ENCODE measurements at regions not wholly inside any gene's neighbourhood (a gene's known extent, or its start where the extent isn't known, plus 50 kb on each side); places are given as distances from the start of the nearest gene placed in this dataset.
A peak's percentile ranks its signal among the peaks of the same experiment; 100 is the strongest.

DNA sequence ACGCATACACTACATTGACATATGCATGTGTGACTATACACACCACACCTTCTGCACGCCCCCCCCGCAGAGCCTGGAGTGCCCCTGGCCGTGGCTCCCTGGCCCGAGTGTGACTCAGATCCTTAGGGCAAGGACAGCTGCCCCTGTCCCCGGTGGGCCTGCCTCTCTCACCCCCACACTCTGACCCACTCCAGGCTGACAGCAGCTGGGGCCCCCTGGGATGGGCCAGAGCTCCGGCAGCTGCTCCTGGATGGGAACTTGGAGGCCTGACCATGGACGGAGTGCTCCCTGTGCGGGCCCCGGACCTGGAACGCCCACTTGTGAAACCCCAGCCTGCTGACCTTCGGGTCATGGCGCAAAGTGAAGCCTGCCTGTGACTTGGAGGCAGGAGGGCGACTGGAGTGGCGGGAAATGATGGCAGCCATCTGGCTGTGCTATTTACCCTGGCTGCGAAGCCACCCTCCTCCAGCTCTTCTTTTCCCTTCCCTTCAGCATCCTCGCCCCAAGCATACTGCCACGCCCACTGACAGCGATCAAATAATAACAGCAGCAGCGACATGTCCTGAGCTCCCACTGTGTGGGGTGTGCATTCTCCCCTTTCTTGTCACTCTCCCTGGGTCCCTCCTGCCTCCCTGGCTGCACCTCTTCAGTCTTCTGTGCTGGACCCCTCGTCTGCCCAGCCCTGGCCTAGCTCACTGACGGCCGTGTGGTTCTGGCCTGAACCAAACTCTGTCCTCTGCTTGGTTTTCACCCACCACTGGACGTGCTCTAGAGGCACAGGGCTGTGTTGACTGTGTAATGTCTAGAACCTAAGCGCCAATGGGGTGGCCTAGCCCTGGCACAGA is 90.7 kb upstream of the MEF2A start:
- Mint-ChIP-seq H3K36me3 (ENCODE audit: low read depth) (no peaks in the 10 kb centered on the region), H3K4me3 (no peak overlapping the region), H3K27me3 (no peaks in the 10 kb centered on the region), H3K27ac (no peak overlapping the region), H3K9me3 (no peaks in the 10 kb centered on the region), H3K4me1 (ENCODE audit: low read depth) (peaks cover 49% of the 10 kb centered on the region)

DNA sequence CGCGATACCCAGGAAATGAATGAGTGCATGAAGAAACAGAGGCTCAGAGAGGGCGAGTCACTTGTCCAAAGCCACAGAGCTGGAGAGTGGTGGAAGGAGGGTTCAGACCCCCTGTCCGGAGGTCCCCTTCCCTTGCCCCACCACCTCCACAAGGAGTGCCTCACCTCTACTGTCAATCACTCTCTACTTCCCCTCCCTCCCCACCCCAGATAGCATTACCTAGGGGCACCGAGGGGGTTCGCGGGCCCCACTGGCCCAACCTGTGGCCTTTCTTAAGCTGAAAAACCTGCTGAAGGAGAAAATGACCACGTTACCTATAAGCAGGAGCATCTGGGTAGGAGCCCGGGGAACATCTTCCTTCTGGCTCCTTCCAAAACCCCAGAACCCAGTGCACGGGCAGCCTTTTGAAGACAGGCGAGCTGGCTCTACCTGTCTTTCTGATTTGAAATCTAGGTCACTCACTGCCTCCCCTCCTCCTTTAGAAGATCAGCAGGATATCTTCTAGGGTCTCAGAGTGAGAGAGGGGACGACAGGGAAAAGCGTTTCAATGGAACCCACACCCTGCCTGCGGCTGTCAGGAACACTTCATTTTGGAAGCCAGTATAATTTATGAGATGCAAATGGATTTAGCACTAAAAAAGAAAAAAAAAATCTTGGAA is 89.9 kb upstream of the MEF2A start:
- Mint-ChIP-seq H3K27ac (no peak overlapping the region), H3K36me3 (ENCODE audit: low read depth) (no peaks in the 10 kb centered on the region), H3K4me1 (ENCODE audit: low read depth) (peaks cover 43% of the 10 kb centered on the region), H3K4me3 (no peak overlapping the region), H3K9me3 (no peaks in the 10 kb centered on the region), H3K27me3 (no peaks in the 10 kb centered on the region)

- Mint-ChIP-seq H3K4me3 (no peak overlapping the region), H3K36me3 (ENCODE audit: low read depth) (no peaks in the 10 kb centered on the region), H3K4me1 (ENCODE audit: low read depth) (peaks cover 45% of the 10 kb centered on the region), H3K27ac (no peak overlapping the region), H3K27me3 (no peaks in the 10 kb centered on the region), H3K9me3 (no peaks in the 10 kb centered on the region)
These were observed 89.2 kb upstream of the MEF2A start for GRCh38 chr15:99476413-99477222.

GRCh38 chr15:99477791-99478471 is 87.9 kb upstream of the MEF2A start:
- Mint-ChIP-seq H3K9me3 (no peaks in the 10 kb centered on the region), H3K36me3 (ENCODE audit: low read depth) (no peaks in the 10 kb centered on the region), H3K27ac (no peak overlapping the region), H3K4me3 (no peak overlapping the region), H3K4me1 (ENCODE audit: low read depth) (peaks cover 46% of the 10 kb centered on the region), H3K27me3 (no peaks in the 10 kb centered on the region)

DNA sequence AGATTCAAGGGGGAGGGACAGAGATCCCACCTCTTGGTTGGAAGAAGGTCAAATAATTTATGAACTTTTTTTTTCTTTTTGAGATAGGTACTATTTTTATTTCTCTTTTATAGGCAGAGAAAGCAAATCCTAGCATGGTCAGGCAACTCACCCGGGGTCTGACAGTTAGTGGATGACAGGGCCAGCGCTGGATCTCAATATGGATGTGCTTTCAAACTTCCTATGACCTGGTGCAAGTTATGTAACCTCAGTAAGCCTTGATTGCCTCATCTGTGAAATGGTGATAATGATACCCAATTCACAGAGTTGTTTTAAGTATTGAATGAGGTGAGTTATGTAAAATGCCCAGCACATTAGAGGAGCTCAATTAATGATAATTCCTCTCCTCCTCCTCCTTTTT is 86.8 kb upstream of the MEF2A start:
- Mint-ChIP-seq H3K4me1 (ENCODE audit: low read depth) (peaks cover 38% of the 10 kb centered on the region), H3K27me3 (no peaks in the 10 kb centered on the region), H3K4me3 (no peak overlapping the region), H3K36me3 (ENCODE audit: low read depth) (no peaks in the 10 kb centered on the region), H3K27ac (no peak overlapping the region), H3K9me3 (no peaks in the 10 kb centered on the region)

DNA sequence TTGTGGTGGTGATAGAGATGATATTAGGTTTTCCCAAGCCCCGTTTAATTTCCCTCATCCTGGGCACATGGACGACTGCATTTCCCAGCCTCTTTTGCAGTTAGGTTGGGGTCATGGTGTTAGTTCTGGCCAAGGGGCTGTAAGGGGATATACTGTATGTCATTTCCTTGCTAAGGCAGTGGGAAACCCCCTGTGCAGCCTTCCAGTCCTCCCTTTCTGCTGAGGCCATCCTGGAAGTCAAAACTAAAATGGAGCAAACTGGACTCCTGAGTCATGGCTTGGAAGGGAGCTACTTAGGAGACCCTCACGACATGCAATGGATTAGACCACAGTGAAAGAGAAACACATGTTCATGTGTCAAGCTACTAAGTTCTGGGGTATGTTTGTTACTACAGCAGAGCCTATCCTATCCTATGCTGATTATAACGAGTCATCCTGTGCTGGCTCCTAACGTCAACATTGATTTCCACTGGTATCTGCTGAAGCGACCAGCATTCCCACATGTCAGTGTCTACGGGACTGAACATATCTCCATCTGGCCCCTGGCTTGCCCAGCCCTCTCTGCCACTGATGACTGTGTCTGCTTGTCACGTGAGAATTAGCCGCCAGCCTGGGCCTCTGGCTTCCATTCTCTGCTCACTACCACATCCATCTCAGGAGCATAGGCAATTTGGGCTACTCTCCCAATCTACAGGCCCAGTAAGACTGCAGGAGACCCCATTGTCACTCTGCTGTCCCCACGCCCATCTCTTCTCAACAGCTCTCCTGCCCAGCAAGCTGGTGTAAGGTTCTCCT is 85.6 kb upstream of the MEF2A start:
- H3K27ac Mint-ChIP-seq = no peak overlapping the region
- H3K9me3 Mint-ChIP-seq = no peaks in the 10 kb centered on the region
- no peaks in the 10 kb centered on the region for H3K36me3 Mint-ChIP-seq (ENCODE audit: low read depth)
- no peak overlapping the region for H3K4me3 Mint-ChIP-seq
- peaks cover 31% of the 10 kb centered on the region for H3K4me1 Mint-ChIP-seq (ENCODE audit: low read depth)
- no peaks in the 10 kb centered on the region for H3K27me3 Mint-ChIP-seq

GRCh38 chr15:99481113-99481950 is 84.5 kb upstream of the MEF2A start:
- Mint-ChIP-seq H3K27ac (no peak overlapping the region), H3K36me3 (ENCODE audit: low read depth) (no peaks in the 10 kb centered on the region)

GRCh38 chr15:99481951-99482230 is 83.9 kb upstream of the MEF2A start:
- peaks cover 39% of the 10 kb centered on the region for H3K4me1 Mint-ChIP-seq (ENCODE audit: low read depth)
- peaks cover 6% of the 10 kb centered on the region for H3K27me3 Mint-ChIP-seq
- H3K36me3 Mint-ChIP-seq (ENCODE audit: low read depth) = no peaks in the 10 kb centered on the region
- no peaks in the 10 kb centered on the region for H3K9me3 Mint-ChIP-seq
- no peak overlapping the region for H3K4me3 Mint-ChIP-seq
- no peak overlapping the region for H3K27ac Mint-ChIP-seq

More at GRCh38 chr15:99481113-99481950, 84.5 kb upstream of the MEF2A start:
- Mint-ChIP-seq H3K27me3 (peaks cover 6% of the 10 kb centered on the region), H3K4me1 (ENCODE audit: low read depth) (peaks cover 39% of the 10 kb centered on the region), H3K4me3 (no peak overlapping the region), H3K9me3 (no peaks in the 10 kb centered on the region)

GRCh38 chr15:99482993-99483392 is 82.8 kb upstream of the MEF2A start:
- Mint-ChIP-seq H3K36me3 (ENCODE audit: low read depth) (no peaks in the 10 kb centered on the region), H3K27me3 (peaks cover 11% of the 10 kb centered on the region), H3K27ac (no peak overlapping the region), H3K9me3 (no peaks in the 10 kb centered on the region), H3K4me3 (no peak overlapping the region), H3K4me1 (ENCODE audit: low read depth) (peaks cover 37% of the 10 kb centered on the region)

DNA sequence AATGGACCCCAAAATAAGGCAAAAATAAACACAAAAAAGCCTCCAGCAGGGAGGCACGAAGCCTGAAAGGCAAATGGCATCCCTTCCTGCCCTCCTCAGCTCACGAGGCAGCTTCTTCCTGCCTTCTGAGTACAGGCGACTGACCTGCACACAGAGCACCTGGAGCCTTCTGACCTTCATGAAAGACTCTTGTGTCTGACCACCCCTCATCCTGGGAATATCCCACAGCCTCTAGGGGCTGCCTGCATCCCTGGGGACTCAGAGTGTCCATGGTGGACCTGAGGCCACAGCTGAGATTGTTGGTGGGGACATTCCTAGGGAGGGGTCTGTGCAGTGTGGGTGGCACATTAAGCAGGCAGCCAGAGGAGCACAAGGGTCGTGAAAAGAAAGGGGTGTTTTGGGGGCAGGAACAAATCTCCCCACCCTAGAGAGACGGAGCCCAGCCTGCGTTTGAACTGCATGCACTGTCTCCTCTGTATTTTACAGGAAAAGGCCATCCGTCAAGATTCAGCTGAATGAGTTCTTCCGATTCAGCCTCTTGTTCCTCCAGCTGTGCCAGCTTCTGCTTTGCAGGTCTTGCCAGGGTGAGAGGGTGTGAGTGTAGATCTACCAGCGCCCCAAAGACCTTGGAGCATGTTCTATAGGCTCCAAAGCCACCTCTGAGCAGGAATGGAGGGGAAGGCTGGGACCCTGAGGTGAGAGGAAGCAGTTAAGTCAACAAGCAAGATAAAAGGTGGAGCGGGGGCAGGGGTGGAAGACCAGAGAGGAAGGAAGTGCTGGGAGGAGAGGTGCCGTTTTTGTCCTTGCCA is 80.4 kb upstream of the MEF2A start:
- Mint-ChIP-seq H3K27ac (peak overlapping the region; percentile 66), H3K4me3 (peak overlapping the region; percentile 65), H3K4me1 (ENCODE audit: low read depth) (peaks cover 36% of the 10 kb centered on the region)

GRCh38 chr15:99485992-99486370 is 79.8 kb upstream of the MEF2A start:
- H3K4me3 Mint-ChIP-seq = peak overlapping the region; percentile 65
- H3K4me1 Mint-ChIP-seq (ENCODE audit: low read depth) = peaks cover 36% of the 10 kb centered on the region
- peak overlapping the region; percentile 66 for H3K27ac Mint-ChIP-seq
- no peaks in the 10 kb centered on the region for H3K36me3 Mint-ChIP-seq (ENCODE audit: low read depth)
- peaks cover 15% of the 10 kb centered on the region for H3K27me3 Mint-ChIP-seq
- H3K9me3 Mint-ChIP-seq = no peaks in the 10 kb centered on the region

More for the DNA sequence above, 80.4 kb upstream of the MEF2A start:
- Mint-ChIP-seq H3K36me3 (ENCODE audit: low read depth) (no peaks in the 10 kb centered on the region), H3K9me3 (no peaks in the 10 kb centered on the region), H3K27me3 (peaks cover 15% of the 10 kb centered on the region)

DNA sequence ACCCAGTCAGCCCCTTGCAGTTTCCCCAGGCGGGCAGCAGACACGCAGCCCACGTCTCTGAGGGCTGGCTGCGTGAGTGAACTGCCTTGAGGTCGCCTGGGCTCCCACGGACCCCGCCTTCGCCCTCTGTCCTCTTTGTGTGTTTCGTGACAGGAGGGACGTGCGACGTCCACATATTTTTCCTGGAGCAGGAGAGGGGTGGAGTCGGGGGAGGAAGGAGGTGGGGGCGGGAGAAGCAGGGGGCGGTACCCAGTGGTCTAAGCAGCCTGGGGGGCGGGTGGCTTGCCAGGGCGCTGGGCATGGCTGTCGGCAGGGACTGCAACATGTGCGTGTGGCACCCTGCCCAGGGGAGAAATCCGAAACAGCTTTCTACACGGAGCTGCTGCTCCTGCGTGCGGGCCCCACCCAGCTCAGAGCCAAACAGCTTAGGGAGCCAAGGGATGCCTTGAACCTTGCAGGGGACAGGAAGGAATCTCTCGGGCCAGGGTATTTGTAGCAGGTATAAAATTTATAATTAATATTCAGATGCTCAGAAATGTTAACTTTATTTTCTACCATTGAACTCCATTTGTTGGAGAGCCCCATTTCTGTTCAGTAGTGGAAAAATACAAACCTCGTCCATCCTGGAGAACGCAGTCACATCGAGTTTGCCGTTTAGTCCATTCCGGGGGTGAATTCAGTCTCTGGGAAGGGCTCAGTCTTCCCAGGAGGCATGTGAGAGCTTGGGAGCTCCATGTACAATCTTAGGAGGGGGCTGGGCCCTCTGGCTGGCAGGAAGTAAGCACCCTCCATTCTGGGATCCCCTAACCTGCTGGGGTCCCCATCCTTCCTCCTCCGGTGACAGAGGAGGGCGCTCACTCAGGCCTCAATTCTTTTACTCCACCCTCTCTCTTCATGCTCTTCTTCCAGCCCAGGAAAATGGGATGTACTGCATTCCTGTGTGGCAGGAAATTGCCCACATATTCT is 79.1 kb upstream of the MEF2A start:
- peaks cover 34% of the 10 kb centered on the region for H3K4me1 Mint-ChIP-seq (ENCODE audit: low read depth)
- no peaks in the 10 kb centered on the region for H3K36me3 Mint-ChIP-seq (ENCODE audit: low read depth)
- peaks cover 15% of the 10 kb centered on the region for H3K27me3 Mint-ChIP-seq
- H3K27ac Mint-ChIP-seq = peak overlapping the region; percentile 66
- H3K4me3 Mint-ChIP-seq = peak overlapping the region; percentile 65
- H3K9me3 Mint-ChIP-seq = no peaks in the 10 kb centered on the region
